Ovary (tissue), 7 donors: ENCODE measurements at regions not wholly inside any gene's neighbourhood (a gene's known extent, or its start where the extent isn't known, plus 50 kb on each side); places are given as distances from the start of the nearest gene placed in this dataset.

Experiments
- DNase-seq, 5 donors: peaks; one replicate each; pipeline ENCODE4 v3.0.0-alpha.2; 2019 to 2020
- H3K27ac ChIP-seq, 2 donors: fragments of 200-600 bp; one replicate each; pipeline versions ENCODE4 v1.5.1 to v1.8.0; 2019 to 2022
- H3K27me3 ChIP-seq: fragments of 200-600 bp; one replicate; pipeline ENCODE4 v1.8.0; 2022
- H3K36me3 ChIP-seq: fragments of 200-600 bp; sonication (generic); one replicate; pipeline ENCODE4 v1.5.1; 2019
- H3K4me1 ChIP-seq: one replicate; pipeline ENCODE4 v1.8.1; 2013; ENCODE audit warnings: mild to moderate bottlenecking, moderate library complexity; ENCODE audit not compliant: insufficient read depth
- H3K4me3 ChIP-seq: fragments of 200-600 bp; sonication (generic); one replicate; pipeline ENCODE4 v1.5.1; 2017
- H3K9me3 ChIP-seq, 2 donors: fragments of 200-600 bp in 1 of 2; sonication (generic) in 1 of 2; one replicate each; pipeline versions ENCODE4 v1.5.1 to v1.8.1; 2013 to 2019; ENCODE audit warnings: mild to moderate bottlenecking in 1 of 2, moderate library complexity in 1 of 2
- EP300 ChIP-seq: sonication (generic); formaldehyde crosslinking; IDR thresholded peaks from one replicate; pipeline ENCODE4 v1.6.1; 2017; ENCODE audit warnings: antibody characterized with exemption
- POLR2A ChIP-seq: fragments of 450-650 bp; IDR thresholded peaks from one replicate; pipeline ENCODE4 v1.6.1; 2017; ENCODE audit warnings: antibody characterized with exemption, mild to moderate bottlenecking, moderate library complexity
- WGBS, 3 donors: extraction: QIAGEN DNeasy Blood & Tissue Kit in 1 of 3; methylation state at CpG; one replicate each; pipeline versions ENCODE4 v1.1.5 to v1.1.7; 2013 to 2017; 5-methylcytosine and 5-hydroxymethylcytosine counted together
- intact Hi-C, 4 donors: fragments of 100-400 bp; cut with DNase I; formaldehyde crosslinking; loops; one replicate each; pipeline versions ENCODE4 v1.11.0 to v1.15.1; 2022 to 2023
- TF ChIP-seq, protein P1 (sequence below), 3 donors: fragments of 450-650 bp in 2 of 3; fragments of 200-600 bp in 1 of 3; IDR thresholded peaks; one replicate each; pipeline versions ENCODE4 v1.5.1 to v1.8.0; 2016 to 2022; ENCODE audit warnings: antibody characterized with exemption in 3 of 3, mild to moderate bottlenecking in 1 of 3
- donor health status: DM: no; HTN: no; CAD: no; lungs with moderate emphysema.
- donor health status: DM: no; HTN: no; CAD: no.
- donor health status: Bipolar disorder and iron deficiency.
- donor health status: DM: no; HTN: no; CAD: no.
- donor health status: DM: yes; HTN: yes; CAD: no.

DNA sequence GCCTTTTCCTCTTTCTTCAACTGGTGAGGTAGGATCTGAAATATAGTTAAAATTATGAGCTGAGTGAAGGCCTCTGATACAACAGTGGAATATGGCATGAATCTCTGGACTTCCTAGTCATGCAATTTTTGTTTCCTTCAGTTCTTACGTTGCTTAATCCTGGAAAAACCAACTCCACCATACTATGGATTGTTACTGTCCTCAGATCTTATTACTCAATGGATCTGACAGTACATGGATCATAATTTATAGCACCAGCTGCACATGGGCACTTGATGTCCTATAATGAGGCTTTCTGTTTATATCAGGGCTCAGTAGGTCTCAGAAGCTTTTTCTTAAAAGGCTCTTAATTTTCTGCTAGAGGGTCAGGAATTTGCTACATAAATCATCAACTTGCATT lies 1341.0 kb upstream of the EYS start:
- TF ChIP-seq EP300 (no peak), POLR2A (no peak)
- TF ChIP-seq, protein P1, sequence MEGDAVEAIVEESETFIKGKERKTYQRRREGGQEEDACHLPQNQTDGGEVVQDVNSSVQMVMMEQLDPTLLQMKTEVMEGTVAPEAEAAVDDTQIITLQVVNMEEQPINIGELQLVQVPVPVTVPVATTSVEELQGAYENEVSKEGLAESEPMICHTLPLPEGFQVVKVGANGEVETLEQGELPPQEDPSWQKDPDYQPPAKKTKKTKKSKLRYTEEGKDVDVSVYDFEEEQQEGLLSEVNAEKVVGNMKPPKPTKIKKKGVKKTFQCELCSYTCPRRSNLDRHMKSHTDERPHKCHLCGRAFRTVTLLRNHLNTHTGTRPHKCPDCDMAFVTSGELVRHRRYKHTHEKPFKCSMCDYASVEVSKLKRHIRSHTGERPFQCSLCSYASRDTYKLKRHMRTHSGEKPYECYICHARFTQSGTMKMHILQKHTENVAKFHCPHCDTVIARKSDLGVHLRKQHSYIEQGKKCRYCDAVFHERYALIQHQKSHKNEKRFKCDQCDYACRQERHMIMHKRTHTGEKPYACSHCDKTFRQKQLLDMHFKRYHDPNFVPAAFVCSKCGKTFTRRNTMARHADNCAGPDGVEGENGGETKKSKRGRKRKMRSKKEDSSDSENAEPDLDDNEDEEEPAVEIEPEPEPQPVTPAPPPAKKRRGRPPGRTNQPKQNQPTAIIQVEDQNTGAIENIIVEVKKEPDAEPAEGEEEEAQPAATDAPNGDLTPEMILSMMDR (IDR thresholded peaks at IDR 0.05), result no peak
- DNase-seq, result no peak
- WGBS, 3 donors, result 37 to 46% (median 38%) methylated on average over 1 of the region's 1 CpG
- Histone ChIP-seq H3K4me3 (no peak overlapping the region), H3K27me3 (no peaks in the 10 kb centered on the region), H3K36me3 (no peaks in the 10 kb centered on the region), H3K9me3 (no peaks in the 10 kb centered on the region), H3K4me1 (no peaks in the 10 kb centered on the region), H3K27ac (no peak overlapping the region)
- intact Hi-C loops, result no loop called here

DNA sequence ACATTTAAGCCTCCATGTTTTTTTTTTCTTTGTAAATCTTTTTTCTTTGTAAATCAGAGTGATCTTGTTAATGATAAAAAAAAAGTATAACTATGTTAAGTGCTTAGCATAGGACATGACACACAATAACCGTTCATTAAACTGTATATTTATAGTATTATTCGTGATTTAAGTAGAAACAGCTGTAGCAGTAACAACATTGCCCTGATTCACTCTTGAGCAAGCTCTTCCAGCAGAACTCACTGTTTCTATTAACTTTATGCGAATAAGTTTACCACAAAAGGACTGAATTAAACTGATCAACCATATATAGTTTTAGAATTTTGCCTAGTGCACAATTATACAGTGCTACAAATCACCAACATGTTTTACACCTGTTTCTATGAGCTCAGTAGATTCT lies 1338.0 kb upstream of the EYS start:
- no peaks in the 10 kb centered on the region for H3K27me3 ChIP-seq
- intact Hi-C loops, result no loop called here
- H3K9me3 ChIP-seq, result no peaks in the 10 kb centered on the region
- H3K27ac ChIP-seq, result no peak overlapping the region
- WGBS, 3 donors, result 67 to 76% (median 68%) methylated on average over 3 of the region's 3 CpGs
- H3K4me1 ChIP-seq, result no peaks in the 10 kb centered on the region
- no peak overlapping the region for H3K4me3 ChIP-seq
- TF ChIP-seq, protein P1 (IDR thresholded peaks at IDR 0.05), result no peak
- no peak for TF ChIP-seq EP300
- DNase-seq, result no peak
- H3K36me3 ChIP-seq, result no peaks in the 10 kb centered on the region

DNA sequence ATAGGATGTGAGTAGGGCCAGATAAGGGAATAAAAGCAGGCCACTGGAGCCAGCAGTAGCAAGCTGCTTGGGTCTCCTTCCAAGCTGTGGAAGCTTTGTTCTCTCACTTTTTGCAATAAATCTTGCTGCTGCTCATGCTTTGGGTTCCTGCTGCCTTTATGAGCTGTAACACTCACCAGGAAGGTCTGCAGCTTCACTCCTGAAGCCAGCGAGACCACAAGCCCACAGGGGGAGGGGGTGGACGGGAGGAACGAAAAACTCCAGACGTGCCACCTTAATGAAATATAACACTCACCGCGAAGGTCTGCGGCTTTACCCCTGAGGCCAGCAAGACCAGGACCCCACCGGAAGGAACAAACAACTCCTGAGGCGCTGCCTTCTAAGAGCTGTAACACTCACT lies 1324.4 kb upstream of the EYS start:
- DNase-seq, result no peak
- Histone ChIP-seq H3K36me3 (no peaks in the 10 kb centered on the region), H3K27me3 (no peaks in the 10 kb centered on the region), H3K9me3 (no peaks in the 10 kb centered on the region), H3K4me3 (no peak overlapping the region), H3K4me1 (no peaks in the 10 kb centered on the region), H3K27ac (no peak overlapping the region)
- WGBS, 3 donors, result 77 to 90% (median 83%) methylated on average over 9 of the region's 9 CpGs
- intact Hi-C loops, result loop anchor here in 1 of 4 donors (2.0 kb wide), 1 partner anchor 47 kb away; no protein-coding TSS in a partner anchor
- no peak for TF ChIP-seq POLR2A
- TF ChIP-seq, protein P1 (IDR thresholded peaks at IDR 0.05), result no peak

DNA sequence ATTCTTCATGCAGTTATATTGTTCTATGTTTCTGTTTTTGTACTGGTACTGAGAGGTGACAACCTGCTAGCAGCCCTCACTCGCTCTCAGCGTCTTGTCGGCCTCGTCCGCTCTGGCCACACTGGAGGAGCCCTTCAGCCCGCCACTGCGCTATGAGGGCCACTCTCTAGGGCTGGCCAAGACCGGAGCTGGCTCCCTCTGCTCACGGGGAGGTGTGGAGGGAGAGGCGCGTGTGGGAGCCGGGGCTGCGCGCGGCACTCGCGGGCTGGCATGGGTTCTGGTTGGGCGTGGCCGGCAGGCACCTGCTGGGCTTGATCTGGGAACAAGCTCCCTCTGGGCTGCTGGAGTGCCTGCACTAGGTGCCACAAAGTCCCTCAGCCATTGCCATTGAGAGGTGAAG lies 1323.8 kb upstream of the EYS start:
- no peak overlapping the region for H3K4me3 ChIP-seq
- no peak for DNase-seq
- H3K27me3 ChIP-seq, result no peaks in the 10 kb centered on the region
- no peak overlapping the region for H3K27ac ChIP-seq
- TF ChIP-seq, protein P1 (IDR thresholded peaks at IDR 0.05), result no peak
- no peak for TF ChIP-seq POLR2A
- TF ChIP-seq EP300, result no peak
- intact Hi-C loops, result loop anchor here in 1 of 4 donors (2.0 kb wide), 1 partner anchor 46 kb away; no protein-coding TSS in a partner anchor
- WGBS, 3 donors, result 96 to 97% (median 97%) methylated on average over 19 of the region's 19 CpGs
- no peaks in the 10 kb centered on the region for H3K36me3 ChIP-seq
- H3K9me3 ChIP-seq, result no peaks in the 10 kb centered on the region
- H3K4me1 ChIP-seq, result no peaks in the 10 kb centered on the region
